Lower lobe of right lung (tissue), 2 donors: ENCODE measurements at regions not wholly inside any gene's neighbourhood (a gene's known extent, or its start where the extent isn't known, plus 50 kb on each side); places are given as distances from the start of the nearest gene placed in this dataset.

ENCODE experiments used
- ATAC-seq, 2 donors: fragments of 200-7000 bp; cut with Tn5 transposase; one replicate each; pipeline ENCODE4 v1.9.1; 2020 to 2022; ENCODE audit warnings: mild to moderate bottlenecking in 2 of 2, moderate library complexity in 2 of 2
- DNase-seq: peaks from one replicate; pipeline ENCODE4 v3.0.0-alpha.2; 2020
- H3K27ac ChIP-seq: fragments of 200-600 bp; one replicate; pipeline ENCODE4 v1.8.0; 2022
- H3K27me3 ChIP-seq: fragments of 200-600 bp; one replicate; pipeline ENCODE4 v1.8.0; 2022; ENCODE audit warnings: low read depth
- H3K36me3 ChIP-seq: fragments of 200-600 bp; one replicate; pipeline ENCODE4 v1.8.0; 2022; ENCODE audit warnings: mild to moderate bottlenecking
- H3K4me1 ChIP-seq: fragments of 200-600 bp; one replicate; pipeline ENCODE4 v1.8.0; 2022
- H3K4me3 ChIP-seq: fragments of 200-600 bp; one replicate; pipeline ENCODE4 v1.8.0; 2022; ENCODE audit warnings: mild to moderate bottlenecking
- H3K9me3 ChIP-seq: fragments of 200-600 bp; one replicate; pipeline ENCODE4 v1.8.0; 2022
- CTCF ChIP-seq: fragments of 200-600 bp; IDR thresholded peaks from one replicate; pipeline ENCODE4 v1.8.0; 2022; ENCODE audit warnings: antibody characterized with exemption, mild to moderate bottlenecking
- intact Hi-C: fragments of 100-400 bp; cut with DNase I; formaldehyde crosslinking; loops from one replicate; pipeline ENCODE4 v1.11.0; 2022
- donor health status: DM: no; HTN: yes; CAD: no; lungs with severe emphysema.

GRCh38 chr11:134509381-134510232 lies 97.6 kb upstream of the B3GAT1 start:
- TF ChIP-seq CTCF = no peak
- DNase-seq = peak; percentile 32
- no peak for ATAC-seq
- intact Hi-C loops = no loop called here
- Histone ChIP-seq H3K4me1 (no peaks in the 10 kb centered on the region), H3K27ac (no peak overlapping the region), H3K27me3 (peaks cover 16% of the 10 kb centered on the region), H3K36me3 (no peaks in the 10 kb centered on the region), H3K4me3 (no peak overlapping the region), H3K9me3 (no peaks in the 10 kb centered on the region)

GRCh38 chr11:134508219-134508990 lies 96.4 kb upstream of the B3GAT1 start:
- Histone ChIP-seq H3K4me3 (no peak overlapping the region), H3K4me1 (no peaks in the 10 kb centered on the region), H3K27ac (no peak overlapping the region), H3K9me3 (no peaks in the 10 kb centered on the region), H3K36me3 (no peaks in the 10 kb centered on the region), H3K27me3 (peaks cover 7% of the 10 kb centered on the region)
- ATAC-seq (no peak), DNase-seq (no peak)
- no peak for TF ChIP-seq CTCF
- intact Hi-C loops = no loop called here

GRCh38 chr11:134506046-134506445 lies 94.0 kb upstream of the B3GAT1 start:
- ATAC-seq = no peak
- Histone ChIP-seq H3K27ac (no peak overlapping the region), H3K4me3 (no peak overlapping the region), H3K36me3 (no peaks in the 10 kb centered on the region), H3K27me3 (peaks cover 5% of the 10 kb centered on the region), H3K4me1 (no peaks in the 10 kb centered on the region), H3K9me3 (no peaks in the 10 kb centered on the region)
- no peak for DNase-seq
- intact Hi-C loops = no loop called here
- no peak for TF ChIP-seq CTCF

- intact Hi-C loops = no loop called here
- no peaks in the 10 kb centered on the region for H3K4me1 ChIP-seq
- no peak overlapping the region for H3K4me3 ChIP-seq
- no peak for ATAC-seq
- H3K9me3 ChIP-seq = no peaks in the 10 kb centered on the region
- peaks cover 5% of the 10 kb centered on the region for H3K27me3 ChIP-seq
- TF ChIP-seq CTCF = no peak
- no peaks in the 10 kb centered on the region for H3K36me3 ChIP-seq
- no peak for DNase-seq
- no peak overlapping the region for H3K27ac ChIP-seq
Measured at GRCh38 chr11:134505125-134505524, 93.1 kb upstream of the B3GAT1 start.

- Histone ChIP-seq H3K36me3 (no peaks in the 10 kb centered on the region), H3K27ac (no peak overlapping the region), H3K27me3 (peaks cover 5% of the 10 kb centered on the region), H3K9me3 (no peaks in the 10 kb centered on the region), H3K4me1 (no peaks in the 10 kb centered on the region), H3K4me3 (no peak overlapping the region)
- DNase-seq (no peak), ATAC-seq (no peak)
- no peak for TF ChIP-seq CTCF
- intact Hi-C loops = no loop called here
Measured at GRCh38 chr11:134504146-134504905, 92.3 kb upstream of the B3GAT1 start.
